ENCODE measurements at regions not wholly inside any gene's neighbourhood (a gene's known extent, or its start where the extent isn't known, plus 50 kb on each side); places are given as distances from the start of the nearest gene placed in this dataset.

GRCh38 chr22:19574247-19574646 is 50.0 kb upstream of the CLDN5 start:
- DNase-seq: no peak

- DNase-seq: peak; percentile 64 to 81 (median 72)
These were observed 52.5 kb upstream of the CLDN5 start for GRCh38 chr22:19576460-19577421.

- no peak for DNase-seq
These were observed 53.3 kb upstream of the CLDN5 start for GRCh38 chr22:19577422-19577966.

GRCh38 chr22:19578180-19579004 is 54.2 kb upstream of the CLDN5 start:
- peak in 2 of 4 experiments; percentile 17 for DNase-seq

GRCh38 chr22:19579115-19579811 is 55.1 kb upstream of the CLDN5 start:
- no peak for DNase-seq

GRCh38 chr22:19579880-19580279 is 55.7 kb upstream of the CLDN5 start:
- peak in 1 of 4 experiments; percentile 9 for DNase-seq

GRCh38 chr22:19580291-19580890 is 56.2 kb upstream of the CLDN5 start:
- DNase-seq: no peak

GRCh38 chr22:19582033-19582693 is 58.0 kb upstream of the CLDN5 start:
- no peak for DNase-seq

- no peak for DNase-seq
These were observed 62.9 kb upstream of the CLDN5 start for GRCh38 chr22:19586922-19587684.

- DNase-seq: no peak
These were observed 66.5 kb upstream of the CLDN5 start for GRCh38 chr22:19590696-19591095.

GRCh38 chr22:19591568-19591967 is 67.4 kb upstream of the CLDN5 start:
- DNase-seq: no peak

- no peak for DNase-seq
These were observed 68.3 kb upstream of the CLDN5 start for GRCh38 chr22:19592464-19592863.

GRCh38 chr22:19593991-19594569 is 69.9 kb upstream of the CLDN5 start:
- no peak for DNase-seq

- DNase-seq: no peak
These were observed 71.3 kb upstream of the CLDN5 start for GRCh38 chr22:19595532-19595931.

- DNase-seq: no peak
These were observed 72.6 kb upstream of the CLDN5 start for GRCh38 chr22:19596680-19597398.

- DNase-seq: peak in 2 of 4 experiments; percentile 9 to 15
These were observed 73.2 kb upstream of the CLDN5 start for GRCh38 chr22:19597399-19597735.

- DNase-seq: peak in 3 of 4 experiments; percentile 29 to 45 (median 40)
These were observed 74.0 kb upstream of the CLDN5 start for GRCh38 chr22:19598054-19598855.

- no peak for DNase-seq
These were observed 74.8 kb upstream of the CLDN5 start for GRCh38 chr22:19599004-19599403.
